ENCODE measurements at regions not wholly inside any gene's neighbourhood (a gene's known extent, or its start where the extent isn't known, plus 50 kb on each side); places are given as distances from the start of the nearest gene placed in this dataset.

DNA sequence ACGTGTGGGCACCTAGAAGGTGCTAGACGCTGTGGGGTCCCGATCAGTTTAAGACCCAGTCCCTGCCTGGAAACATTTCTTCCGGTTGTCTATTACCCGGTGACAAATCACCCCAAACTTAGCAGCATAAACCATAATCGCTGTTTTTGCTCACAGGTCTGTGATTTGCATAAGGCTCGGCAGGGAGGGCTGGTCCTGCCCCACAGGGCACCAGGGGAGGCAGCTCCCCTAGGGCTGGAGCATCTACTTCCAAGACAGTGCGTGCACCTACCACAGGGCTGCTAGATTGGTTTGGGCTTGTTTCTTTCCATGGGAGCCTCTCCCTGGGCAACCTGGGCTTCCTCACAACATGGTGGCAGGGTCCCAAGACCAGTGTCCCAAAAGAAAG lies 214.5 kb upstream of the CIBAR2 start:
- Histone ChIP-seq H3K9ac (ENCODE audit: low read depth, low read length) (no peak overlapping the region), H3K9me3 (ENCODE audit: control insufficient read depth, insufficient read depth, low read length) (no peaks in the 10 kb centered on the region; the same call in 1 of the 2 replicates), H3K18ac (ENCODE audit: low read depth, low read length) (no peak overlapping the region), H2BK5ac (ENCODE audit: low read depth, low read length, poor library complexity, severe bottlenecking) (no peak overlapping the region), H3K4ac (ENCODE audit: low read depth, low read length) (no peak overlapping the region), H3K27ac (ENCODE audit: insufficient read depth, low read length) (no peak overlapping the region), H2BK15ac (ENCODE audit: low read depth, low read length) (no peak overlapping the region), H2AK5ac (ENCODE audit: low read depth, low read length) (no peak overlapping the region), H3K4me2 (ENCODE audit: low read depth, low read length) (no peak overlapping the region), H3K79me1 (ENCODE audit: low read depth in 1 of 2, low read length in 2 of 2) (peaks cover 26 to 59% of the 10 kb centered on the region in 2 experiments), H2AFZ (replicated peaks; ENCODE audit: low read length, poor library complexity) (peak overlapping the region; percentile 38), H3K14ac (replicated peaks; ENCODE audit: low read depth, low read length) (no peak overlapping the region), H3K4me1 (ENCODE audit: control insufficient read depth, insufficient read depth, low read length) (peaks cover 18% of the 10 kb centered on the region; the same call in 1 of the 2 replicates), H2BK20ac (ENCODE audit: low read depth, low read length) (no peak overlapping the region), H2AK9ac (replicated peaks; ENCODE audit: low read depth, low read length, poor library complexity) (peak overlapping the region; percentile 52), H4K5ac (ENCODE audit: low read depth, low read length) (no peak overlapping the region), H3K9me1 (ENCODE audit: insufficient read depth, low read length) (no peaks in the 10 kb centered on the region; the same call in 1 of the 2 replicates), H4K8ac (ENCODE audit: low read depth in 2 of 2, low read length in 2 of 2) (no peak overlapping the region), H3K36me3 (ENCODE audit: control insufficient read depth, insufficient read depth, low read length) (no peaks in the 10 kb centered on the region), H3K56ac (ENCODE audit: extremely low read depth, insufficient read depth, low read length) (no peak overlapping the region), H3K27me3 (ENCODE audit: control insufficient read depth, insufficient read depth, low read length) (no peaks in the 10 kb centered on the region), H4K20me1 (ENCODE audit: insufficient read depth, low read length) (peaks cover 85% of the 10 kb centered on the region), H2BK120ac (ENCODE audit: low read depth, low read length) (no peak overlapping the region), H4K91ac (ENCODE audit: insufficient read depth, low read depth, low read length) (no peak overlapping the region), H3K4me3 (ENCODE audit: insufficient read depth, low read depth, low read length) (no peak overlapping the region), H3K23ac (ENCODE audit: low read depth, low read length) (no peak overlapping the region)
- ATAC-seq (ENCODE audit: low read depth) (no peak), DNase-seq (no peak)
- TF ChIP-seq POLR2A (IDR thresholded peaks at IDR 0.05; ENCODE audit: low read depth, low read length), result no peak
- TF ChIP-seq, protein P1, sequence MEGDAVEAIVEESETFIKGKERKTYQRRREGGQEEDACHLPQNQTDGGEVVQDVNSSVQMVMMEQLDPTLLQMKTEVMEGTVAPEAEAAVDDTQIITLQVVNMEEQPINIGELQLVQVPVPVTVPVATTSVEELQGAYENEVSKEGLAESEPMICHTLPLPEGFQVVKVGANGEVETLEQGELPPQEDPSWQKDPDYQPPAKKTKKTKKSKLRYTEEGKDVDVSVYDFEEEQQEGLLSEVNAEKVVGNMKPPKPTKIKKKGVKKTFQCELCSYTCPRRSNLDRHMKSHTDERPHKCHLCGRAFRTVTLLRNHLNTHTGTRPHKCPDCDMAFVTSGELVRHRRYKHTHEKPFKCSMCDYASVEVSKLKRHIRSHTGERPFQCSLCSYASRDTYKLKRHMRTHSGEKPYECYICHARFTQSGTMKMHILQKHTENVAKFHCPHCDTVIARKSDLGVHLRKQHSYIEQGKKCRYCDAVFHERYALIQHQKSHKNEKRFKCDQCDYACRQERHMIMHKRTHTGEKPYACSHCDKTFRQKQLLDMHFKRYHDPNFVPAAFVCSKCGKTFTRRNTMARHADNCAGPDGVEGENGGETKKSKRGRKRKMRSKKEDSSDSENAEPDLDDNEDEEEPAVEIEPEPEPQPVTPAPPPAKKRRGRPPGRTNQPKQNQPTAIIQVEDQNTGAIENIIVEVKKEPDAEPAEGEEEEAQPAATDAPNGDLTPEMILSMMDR (conservative IDR thresholded peaks at IDR 0.05; ENCODE audit: low read depth, low read length), result no peak
- TF ChIP-seq RAD21 (IDR thresholded peaks at IDR 0.05; ENCODE audit: low read length), result no peak
- no peak for TF ChIP-seq RCOR1 (IDR thresholded peaks at IDR 0.05; ENCODE audit: insufficient replicate concordance, low read length)
- no peak for TF ChIP-seq SMC3 (IDR thresholded peaks at IDR 0.05; ENCODE audit: low read depth, low read length)
- no peak for TF ChIP-seq RFX5 (IDR thresholded peaks at IDR 0.05; ENCODE audit: low read depth, low read length)
- TF ChIP-seq MXI1 (IDR thresholded peaks at IDR 0.05; ENCODE audit: borderline replicate concordance, low read depth, low read length), result no peak
- no peak for TF ChIP-seq CHD1 (IDR thresholded peaks at IDR 0.05; ENCODE audit: low read depth, low read length)
- TF ChIP-seq MAZ (IDR thresholded peaks at IDR 0.05; ENCODE audit: borderline replicate concordance, low read depth, low read length), result no peak
- TF ChIP-seq, protein P2, sequence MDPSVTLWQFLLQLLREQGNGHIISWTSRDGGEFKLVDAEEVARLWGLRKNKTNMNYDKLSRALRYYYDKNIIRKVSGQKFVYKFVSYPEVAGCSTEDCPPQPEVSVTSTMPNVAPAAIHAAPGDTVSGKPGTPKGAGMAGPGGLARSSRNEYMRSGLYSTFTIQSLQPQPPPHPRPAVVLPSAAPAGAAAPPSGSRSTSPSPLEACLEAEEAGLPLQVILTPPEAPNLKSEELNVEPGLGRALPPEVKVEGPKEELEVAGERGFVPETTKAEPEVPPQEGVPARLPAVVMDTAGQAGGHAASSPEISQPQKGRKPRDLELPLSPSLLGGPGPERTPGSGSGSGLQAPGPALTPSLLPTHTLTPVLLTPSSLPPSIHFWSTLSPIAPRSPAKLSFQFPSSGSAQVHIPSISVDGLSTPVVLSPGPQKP (IDR thresholded peaks at IDR 0.05; ENCODE audit: borderline replicate concordance, low read depth, low read length), result no peak
- TF ChIP-seq BHLHE40 (IDR thresholded peaks at IDR 0.05; ENCODE audit: low read depth, low read length), result no peak
- TF ChIP-seq, protein P3, sequence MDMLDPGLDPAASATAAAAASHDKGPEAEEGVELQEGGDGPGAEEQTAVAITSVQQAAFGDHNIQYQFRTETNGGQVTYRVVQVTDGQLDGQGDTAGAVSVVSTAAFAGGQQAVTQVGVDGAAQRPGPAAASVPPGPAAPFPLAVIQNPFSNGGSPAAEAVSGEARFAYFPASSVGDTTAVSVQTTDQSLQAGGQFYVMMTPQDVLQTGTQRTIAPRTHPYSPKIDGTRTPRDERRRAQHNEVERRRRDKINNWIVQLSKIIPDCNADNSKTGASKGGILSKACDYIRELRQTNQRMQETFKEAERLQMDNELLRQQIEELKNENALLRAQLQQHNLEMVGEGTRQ (IDR thresholded peaks at IDR 0.05; ENCODE audit: low read depth, low read length), result no peak
- no peak for TF ChIP-seq MAFK (IDR thresholded peaks at IDR 0.05; ENCODE audit: low read depth, low read length)
- TF ChIP-seq NFE2L2 (IDR thresholded peaks at IDR 0.05; ENCODE audit: low read depth, low read length), result no peak
- TF ChIP-seq CEBPB (IDR thresholded peaks at IDR 0.05; ENCODE audit: low read depth, low read length), result no peak
- TF ChIP-seq FOS (IDR thresholded peaks at IDR 0.05; ENCODE audit: low read depth, low read length), result no peak
- in situ Hi-C loops (cut with MboI; ENCODE audit: low sequenced_read_pairs), result no loop called here
- ChIA-PET CTCF (no interaction called here), POLR2A (ENCODE audit: unreplicated experiment) (no interaction called here)
- 70% methylated on average over 3 of the region's 8 CpGs; no CpG with 5 or more reads in 1 of the 2 experiments for WGBS, 2 experiments (ENCODE audit: extremely low coverage in 2 of 2, insufficient read length in 1 of 2)
- dilution Hi-C loops (cut with HindIII; ENCODE audit: low sequenced_read_pairs, unreplicated experiment), result no loop called here
- intact Hi-C loops (cut with micrococcal nuclease), result no loop called here
- BruUV-seq (replicated peaks), result no TSS peak

Data from IMR-90 (cell line).